Neural cell (in vitro differentiated cells): ENCODE measurements at regions not wholly inside any gene's neighbourhood (a gene's known extent, or its start where the extent isn't known, plus 50 kb on each side); places are given as distances from the start of the nearest gene placed in this dataset.

Experiments
- H2AFZ ChIP-seq: fragments of 200-600, 300-800 bp; sonication (generic), shearing (Covaris generic); 2 replicates; pipeline ENCODE4 v1.6.0; 2014; ENCODE audit warnings: low read depth, mild to moderate bottlenecking, antibody characterized with exemption, low read length, moderate library complexity
- H3F3A ChIP-seq: fragments of 200-600 bp; shearing (Covaris generic); 2 replicates; pipeline ENCODE4 v1.6.1; 2016; ENCODE audit warnings: mild to moderate bottlenecking, moderate library complexity, mixed read lengths, antibody characterized with exemption, low read length; ENCODE audit not compliant: insufficient read depth, poor library complexity, severe bottlenecking
- H3K27ac ChIP-seq: fragments of 200-600, 300-800 bp; sonication (generic), shearing (Covaris generic); 2 replicates; pipeline ENCODE4 v1.5.1; 2014; ENCODE audit warnings: mild to moderate bottlenecking, low read length, moderate library complexity
- H3K27me3 ChIP-seq: fragments of 300-800, 200-600 bp; sonication (generic), shearing (Covaris generic); 2 replicates; pipeline ENCODE4 v1.6.0; 2014; ENCODE audit warnings: mild to moderate bottlenecking, low read depth, low read length, moderate library complexity; ENCODE audit not compliant: insufficient read depth
- H3K36me3 ChIP-seq: fragments of 300-800, 200-600 bp; sonication (generic), shearing (Covaris generic); 2 replicates; pipeline ENCODE4 v1.5.1; 2014; ENCODE audit warnings: mild to moderate bottlenecking, antibody characterized with exemption, low read length, moderate library complexity; ENCODE audit not compliant: insufficient read depth
- H3K4me2 ChIP-seq: fragments of 300-800, 200-600 bp; sonication (generic), shearing (Covaris generic); 2 replicates; pipeline ENCODE4 v1.6.0; 2014; ENCODE audit warnings: mild to moderate bottlenecking, low read length
- H3K4me3 ChIP-seq: fragments of 300-800, 200-600 bp; sonication (generic), shearing (Covaris generic); 2 replicates; pipeline ENCODE4 v1.5.1; 2014; ENCODE audit warnings: mild to moderate bottlenecking, low read length, moderate library complexity
- H3K79me2 ChIP-seq: fragments of 200-600 bp; shearing (Covaris generic); replicated peaks from 2 replicates; pipeline ENCODE4 v1.6.0; 2014; ENCODE audit warnings: mild to moderate bottlenecking, low read length, moderate library complexity; ENCODE audit not compliant: insufficient read depth
- H3K9ac ChIP-seq: fragments of 300-800, 200-600 bp; sonication (generic), shearing (Covaris generic); 2 replicates; pipeline ENCODE4 v1.6.1; 2016; ENCODE audit warnings: mild to moderate bottlenecking, low read length, mixed read lengths
- H3K9me2 ChIP-seq: fragments of 200-600 bp; shearing (Covaris generic); 2 replicates; pipeline ENCODE4 v1.6.1; 2016; ENCODE audit warnings: mild to moderate bottlenecking, low read length, mixed read lengths; ENCODE audit not compliant: insufficient read depth
- H3K9me3 ChIP-seq: fragments of 200-600, 300-800 bp; sonication (generic), shearing (Covaris generic); 2 replicates; pipeline ENCODE4 v1.6.1; 2016; ENCODE audit warnings: mild to moderate bottlenecking, mixed run types, low read length, moderate library complexity, mixed read lengths
- H4K20me1 ChIP-seq: fragments of 200-600 bp; shearing (Covaris generic); 2 replicates; pipeline ENCODE4 v1.6.1; 2016; ENCODE audit warnings: mild to moderate bottlenecking, mixed run types; ENCODE audit not compliant: insufficient read depth
- CTCF ChIP-seq: fragments of 450-650 bp; IDR thresholded peaks from 2 replicates; pipeline ENCODE4 v1.5.1; 2014; ENCODE audit warnings: antibody characterized with exemption, mild to moderate bottlenecking, moderate library complexity; ENCODE audit not compliant: poor library complexity, severe bottlenecking
- EP300 ChIP-seq: fragments of 450-650 bp; conservative IDR thresholded peaks from 2 replicates; pipeline ENCODE4 v1.6.1; 2014; ENCODE audit warnings: antibody characterized with exemption, mild to moderate bottlenecking, moderate library complexity; ENCODE audit not compliant: poor library complexity, severe bottlenecking
- EZH2 ChIP-seq: fragments of 200-600, 300-800 bp; shearing (Covaris generic), sonication (generic); IDR thresholded peaks from 2 replicates; pipeline ENCODE4 v1.6.1; 2014; ENCODE audit warnings: antibody characterized with exemption, low read length, borderline replicate concordance, mild to moderate bottlenecking; ENCODE audit not compliant: insufficient read depth, poor library complexity, severe bottlenecking
- MXI1 ChIP-seq: fragments of 450-650 bp; conservative IDR thresholded peaks from 2 replicates; pipeline ENCODE4 v1.6.1; 2014; ENCODE audit warnings: antibody characterized with exemption, mild to moderate bottlenecking; ENCODE audit not compliant: poor library complexity, severe bottlenecking
- POLR2AphosphoS5 ChIP-seq: IDR thresholded peaks from 2 replicates; pipeline ENCODE4 v1.6.1; 2012
- RAD21 ChIP-seq: fragments of 450-650 bp; conservative IDR thresholded peaks from 2 replicates; pipeline ENCODE4 v1.6.1; 2014; ENCODE audit warnings: antibody characterized with exemption, mild to moderate bottlenecking, moderate library complexity
- REST ChIP-seq: IDR thresholded peaks from 2 replicates; pipeline ENCODE4 v1.6.1; 2012; ENCODE audit warnings: borderline replicate concordance
- SMC3 ChIP-seq: fragments of 450-650 bp; conservative IDR thresholded peaks from 2 replicates; pipeline ENCODE4 v1.6.1; 2014; ENCODE audit warnings: antibody characterized with exemption, mild to moderate bottlenecking, moderate library complexity; ENCODE audit not compliant: poor library complexity
- TAF1 ChIP-seq: IDR thresholded peaks from 2 replicates; pipeline ENCODE4 v1.6.1; 2012; ENCODE audit warnings: low read depth

- Histone ChIP-seq H3K9me2 (no peaks in the 10 kb centered on the region), H3K9me3 (no peaks in the 10 kb centered on the region), H3K36me3 (no peaks in the 10 kb centered on the region), H3K4me2 (no peak overlapping the region), H2AFZ (no peak overlapping the region), H3K9ac (no peak overlapping the region), H3K79me2 (no peaks in the 10 kb centered on the region), H3K27ac (no peak overlapping the region), H4K20me1 (no peaks in the 10 kb centered on the region), H3F3A (no peaks in the 10 kb centered on the region), H3K27me3 (no peaks in the 10 kb centered on the region), H3K4me3 (no peak overlapping the region)
- TF ChIP-seq POLR2AphosphoS5 (no peak), SMC3 (no peak), TAF1 (no peak), EP300 (no peak), REST (no peak), RAD21 (no peak), EZH2 (no peak), MXI1 (no peak), CTCF (no peak)
These were observed 140.6 kb upstream of the SOX9 start for GRCh38 chr17:71980171-71980570.

- no peak overlapping the region for H3K9ac ChIP-seq
- H3K79me2 ChIP-seq = no peaks in the 10 kb centered on the region
- H3K27me3 ChIP-seq = no peaks in the 10 kb centered on the region
- H3K9me2 ChIP-seq = no peaks in the 10 kb centered on the region
- H3F3A ChIP-seq = no peaks in the 10 kb centered on the region
- no peaks in the 10 kb centered on the region for H3K9me3 ChIP-seq
- H2AFZ ChIP-seq = no peak overlapping the region
- no peaks in the 10 kb centered on the region for H3K36me3 ChIP-seq
- no peak overlapping the region for H3K27ac ChIP-seq
- H3K4me3 ChIP-seq = no peak overlapping the region
- no peaks in the 10 kb centered on the region for H4K20me1 ChIP-seq
- no peak overlapping the region for H3K4me2 ChIP-seq
- TF ChIP-seq EP300 = no peak
These were observed 137.0 kb upstream of the SOX9 start for GRCh38 chr17:71983828-71984227.
